Testis (tissue), 2 donors: ENCODE measurements at regions not wholly inside any gene's neighbourhood (a gene's known extent, or its start where the extent isn't known, plus 50 kb on each side); places are given as distances from the start of the nearest gene placed in this dataset.

Experiments
- DNase-seq: peaks from one replicate; pipeline ENCODE4 v3.0.0-alpha.2; 2019
- H3K27ac ChIP-seq, 2 donors: fragments of 200-600 bp; sonication (generic); one replicate each; pipeline ENCODE4 v1.5.1; 2019
- H3K27me3 ChIP-seq: fragments of 200-600 bp; sonication (generic); one replicate; pipeline ENCODE4 v1.5.1; 2019
- H3K36me3 ChIP-seq: fragments of 200-600 bp; sonication (generic); one replicate; pipeline ENCODE4 v1.5.1; 2017; ENCODE audit warnings: low read depth; ENCODE audit errors: missing control alignments
- H3K4me1 ChIP-seq: fragments of 200-600 bp; sonication (generic); one replicate; pipeline ENCODE4 v1.5.1; 2019
- H3K4me3 ChIP-seq, 2 donors: fragments of 200-600 bp; sonication (generic); one replicate each; pipeline ENCODE4 v1.5.1; 2017 to 2019
- H3K9me3 ChIP-seq: fragments of 200-600 bp; sonication (generic); one replicate; pipeline ENCODE4 v1.5.1; 2017
- CTCF ChIP-seq, 3 experiments: fragments of 450-650 bp in 2 of 3; fragments of 200-600 bp in 1 of 3; sonication (generic) in 1 of 3; IDR thresholded peaks; one replicate each; pipeline ENCODE4 v1.5.1; 2016 to 2019; ENCODE audit warnings: antibody characterized with exemption in 3 of 3, mild to moderate bottlenecking in 2 of 3, moderate library complexity in 1 of 3
- POLR2A ChIP-seq: fragments of 450-650 bp; IDR thresholded peaks from one replicate; pipeline ENCODE4 v1.6.1; 2017; ENCODE audit warnings: antibody characterized with exemption, mild to moderate bottlenecking, moderate library complexity
- WGBS, 2 donors: methylation state at CpG; one replicate each; pipeline ENCODE4 v1.1.5; 2018; 5-methylcytosine and 5-hydroxymethylcytosine counted together
- intact Hi-C: fragments of 100-400 bp; cut with DNase I; formaldehyde crosslinking; loops from one replicate; pipeline ENCODE4 v1.15.1; 2023; ENCODE audit warnings: low total_unique reads

DNA sequence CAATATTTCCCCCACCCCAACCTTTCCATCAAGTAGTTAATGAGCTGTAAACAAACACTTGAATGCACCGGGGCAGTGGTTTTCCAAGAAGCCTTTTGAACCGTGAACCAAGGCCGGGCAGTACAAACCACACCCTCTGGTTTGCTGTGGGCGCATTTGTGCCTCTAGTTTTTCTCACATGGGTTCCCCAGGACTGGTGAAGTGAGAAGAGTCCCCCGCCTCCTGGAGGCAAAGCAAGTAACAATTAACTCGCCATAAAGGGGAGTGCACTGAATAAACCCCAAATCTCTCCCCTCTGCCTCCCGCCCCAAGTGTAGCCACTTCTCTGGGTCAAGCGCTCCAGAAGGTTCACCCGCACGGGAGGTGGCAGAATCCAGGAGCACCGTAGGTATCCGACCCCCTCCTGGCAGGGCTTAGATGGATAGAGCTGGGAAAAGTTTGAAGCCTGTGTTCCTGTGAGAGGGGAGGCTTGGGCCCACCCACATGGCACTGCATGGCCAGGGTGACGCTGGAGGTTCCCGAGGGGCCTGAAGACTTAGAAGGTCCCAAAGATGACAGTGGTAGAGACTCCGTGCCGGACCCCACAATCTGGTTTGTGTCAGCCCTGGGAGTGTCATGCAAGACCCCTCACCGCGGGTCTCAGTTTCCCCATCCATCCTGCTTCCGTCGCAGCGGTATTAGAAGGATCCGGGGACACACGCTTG, 182.2 kb downstream of the SMAD2 start:
- no peaks in the 10 kb centered on the region for H3K9me3 ChIP-seq
- no peaks in the 10 kb centered on the region for H3K36me3 ChIP-seq
- no peaks in the 10 kb centered on the region for H3K27me3 ChIP-seq
- TF ChIP-seq POLR2A (no peak), CTCF (IDR thresholded peaks at IDR 0.05) (no peak)
- DNase-seq: no peak
- intact Hi-C loops: loop anchor here (10.0 kb wide), 1 partner anchor 533 kb away; no protein-coding TSS in a partner anchor
- no peaks in the 10 kb centered on the region for H3K4me1 ChIP-seq
- no peak overlapping the region for H3K27ac ChIP-seq
- 51 to 57% methylated on average over 20 to 23 of the region's 23 CpGs for WGBS, 2 donors
- peak overlapping the region in 1 of 2 donors; percentile 57 for H3K4me3 ChIP-seq

DNA sequence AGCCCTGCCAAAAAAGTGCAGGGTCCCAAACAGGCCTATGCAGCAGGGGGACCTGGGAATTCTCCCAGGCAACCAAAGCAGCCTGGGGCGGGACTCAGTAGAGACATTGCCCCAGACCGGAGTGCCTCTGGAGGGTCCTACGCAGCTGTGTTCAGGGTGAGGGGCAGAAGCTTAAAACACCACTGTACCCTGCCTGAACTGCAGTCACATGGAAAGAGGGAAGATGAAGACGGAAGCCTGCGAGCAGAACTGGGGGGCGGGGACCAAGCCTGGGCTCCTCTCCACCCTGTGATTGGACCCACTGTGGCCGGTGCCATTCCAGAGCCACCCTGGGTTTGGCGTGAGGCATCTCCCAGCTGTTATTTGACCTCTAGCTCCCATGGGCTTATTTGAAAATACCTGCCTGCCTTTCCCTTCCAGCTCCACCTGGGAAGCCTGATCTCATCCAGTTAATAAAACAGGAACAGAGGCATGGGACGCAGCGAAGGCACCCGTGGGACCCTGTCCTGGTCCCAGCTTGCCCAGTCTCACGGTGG, 183.1 kb downstream of the SMAD2 start:
- DNase-seq: no peak
- 92 to 96% methylated on average over 10 to 12 of the region's 12 CpGs for WGBS, 2 donors
- intact Hi-C loops: loop anchor here (10.0 kb wide), 1 partner anchor 533 kb away; no protein-coding TSS in a partner anchor

DNA sequence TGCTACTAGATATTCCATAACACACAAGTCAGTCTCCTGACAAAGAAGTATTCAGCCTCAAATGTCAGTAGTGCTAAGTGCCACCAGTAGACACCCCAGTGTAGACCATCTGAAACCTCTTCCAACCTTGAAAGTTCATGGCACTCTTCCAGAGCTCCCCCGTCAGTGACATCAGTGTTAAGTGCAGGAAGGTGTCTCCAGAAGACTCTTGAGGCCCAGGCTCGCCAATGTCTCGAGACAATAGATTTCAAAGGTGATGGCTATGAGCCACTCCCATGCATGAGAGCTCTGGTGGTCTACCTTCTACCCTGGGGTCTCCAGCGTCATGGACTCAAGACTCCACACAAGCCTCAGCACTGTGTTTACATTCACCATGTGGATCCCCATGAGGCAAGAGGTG, 183.8 kb downstream of the SMAD2 start:
- Histone ChIP-seq H3K9me3 (no peaks in the 10 kb centered on the region), H3K27ac (no peak overlapping the region), H3K4me3 (no peak overlapping the region), H3K36me3 (no peaks in the 10 kb centered on the region), H3K27me3 (no peaks in the 10 kb centered on the region), H3K4me1 (no peaks in the 10 kb centered on the region)
- 83 to 89% methylated on average over 4 of the region's 4 CpGs for WGBS, 2 donors
- no peak for DNase-seq
- no peak for TF ChIP-seq CTCF (IDR thresholded peaks at IDR 0.05)
- no peak for TF ChIP-seq POLR2A
- intact Hi-C loops: loop anchor here (10.0 kb wide), 1 partner anchor 532 kb away; no protein-coding TSS in a partner anchor

More for the DNA sequence above, 183.1 kb downstream of the SMAD2 start:
- Histone ChIP-seq H3K36me3 (no peaks in the 10 kb centered on the region), H3K27me3 (no peaks in the 10 kb centered on the region), H3K4me3 (no peak overlapping the region), H3K9me3 (no peaks in the 10 kb centered on the region), H3K27ac (no peak overlapping the region), H3K4me1 (no peaks in the 10 kb centered on the region)
- no peak for TF ChIP-seq POLR2A
- TF ChIP-seq CTCF (IDR thresholded peaks at IDR 0.05): no peak

DNA sequence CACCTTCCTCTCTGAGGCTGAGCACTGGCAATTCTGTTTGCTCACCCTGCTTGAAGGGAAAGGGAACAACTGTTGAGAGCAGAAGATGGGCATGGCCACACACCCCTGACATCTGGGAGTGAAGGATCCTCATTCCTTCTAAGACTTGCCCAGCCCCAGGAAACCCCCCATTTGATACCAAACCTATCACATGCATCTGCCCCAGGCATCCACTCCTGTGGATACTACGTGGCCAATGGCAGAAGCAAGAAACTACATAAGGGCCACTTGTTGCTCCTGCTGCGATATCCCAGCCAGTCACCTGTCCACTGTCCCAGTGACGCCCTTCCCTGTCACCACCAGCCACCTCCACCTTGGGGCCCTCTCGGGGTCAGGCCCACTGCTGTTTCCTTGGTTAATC, 185.2 kb downstream of the SMAD2 start:
- Histone ChIP-seq H3K4me1 (no peaks in the 10 kb centered on the region), H3K36me3 (no peaks in the 10 kb centered on the region), H3K27me3 (no peaks in the 10 kb centered on the region), H3K27ac (no peak overlapping the region), H3K9me3 (no peaks in the 10 kb centered on the region), H3K4me3 (no peak overlapping the region)
- no peak for DNase-seq
- intact Hi-C loops: loop anchor here (10.0 kb wide), 1 partner anchor 530 kb away; no protein-coding TSS in a partner anchor
- TF ChIP-seq CTCF (IDR thresholded peaks at IDR 0.05): no peak
- TF ChIP-seq POLR2A: no peak
- WGBS, 2 donors: 91 to 93% methylated on average over 4 of the region's 4 CpGs

- Histone ChIP-seq H3K9me3 (no peaks in the 10 kb centered on the region), H3K27me3 (no peaks in the 10 kb centered on the region), H3K4me3 (no peak overlapping the region), H3K4me1 (no peaks in the 10 kb centered on the region), H3K36me3 (no peaks in the 10 kb centered on the region), H3K27ac (no peak overlapping the region)
- intact Hi-C loops: no loop called here
- WGBS, 2 donors: 80 to 98% methylated on average over 1 to 4 of the region's 4 CpGs
- TF ChIP-seq POLR2A: no peak
- TF ChIP-seq CTCF (IDR thresholded peaks at IDR 0.05): no peak
- no peak for DNase-seq
Observed at GRCh38 chr18:47737956-47738355, 192.5 kb downstream of the SMAD2 start.
